ENCODE measurements at regions not wholly inside any gene's neighbourhood (a gene's known extent, or its start where the extent isn't known, plus 50 kb on each side); places are given as distances from the start of the nearest gene placed in this dataset.
"Not testable (repeated sequence)": the region's sequence is repeated elsewhere in the genome, so short reads cannot be mapped to it uniquely, and the experiment has no call there.

- DNase-seq (ENCODE audit: low read depth in 3 of 3) = no peak
Observed at GRCh38 chr2:18078216-18078615, 199.7 kb downstream of the KCNS3 start.

DNA sequence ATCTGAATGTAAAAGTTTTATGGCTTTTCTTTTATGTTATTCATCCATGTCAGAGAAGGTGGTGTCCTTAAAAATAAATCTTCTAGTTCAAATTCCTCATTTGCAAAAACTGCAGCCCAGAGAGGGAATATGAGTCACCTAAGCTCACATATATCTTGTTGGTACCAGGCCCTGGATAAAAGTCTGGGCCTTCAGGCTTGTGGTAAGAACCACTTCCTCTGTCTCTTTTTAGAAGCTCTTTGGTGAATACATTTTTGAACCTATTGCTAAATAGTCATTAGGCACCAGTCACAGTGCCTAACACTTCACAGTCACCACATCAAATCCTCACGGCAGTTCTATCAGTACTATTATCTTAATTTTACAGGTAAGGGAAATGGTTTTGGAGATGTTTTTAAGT, 199.2 kb downstream of the KCNS3 start:
- DNase-seq (ENCODE audit: low read depth in 3 of 3) = no peak

DNA sequence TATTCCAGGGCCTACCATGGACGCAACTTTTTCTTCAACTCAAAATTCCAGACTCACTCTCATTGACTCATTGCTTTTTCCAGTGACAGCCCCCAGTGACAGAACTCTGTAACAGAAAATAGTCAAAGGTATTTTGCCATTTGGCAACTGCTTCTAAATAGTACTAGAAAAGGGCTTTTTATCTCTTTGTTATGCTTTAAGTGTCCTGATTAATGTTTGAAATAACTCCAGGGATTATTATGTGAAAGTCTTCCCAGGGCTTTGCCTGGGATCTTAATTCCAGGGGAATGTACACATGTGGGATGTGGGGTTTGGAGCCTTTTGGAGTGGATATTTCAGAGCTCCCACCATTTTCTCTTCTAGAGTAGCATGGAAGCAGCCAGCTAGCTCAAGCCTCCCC, 198.8 kb downstream of the KCNS3 start:
- DNase-seq (ENCODE audit: low read depth in 3 of 3) = no peak

DNA sequence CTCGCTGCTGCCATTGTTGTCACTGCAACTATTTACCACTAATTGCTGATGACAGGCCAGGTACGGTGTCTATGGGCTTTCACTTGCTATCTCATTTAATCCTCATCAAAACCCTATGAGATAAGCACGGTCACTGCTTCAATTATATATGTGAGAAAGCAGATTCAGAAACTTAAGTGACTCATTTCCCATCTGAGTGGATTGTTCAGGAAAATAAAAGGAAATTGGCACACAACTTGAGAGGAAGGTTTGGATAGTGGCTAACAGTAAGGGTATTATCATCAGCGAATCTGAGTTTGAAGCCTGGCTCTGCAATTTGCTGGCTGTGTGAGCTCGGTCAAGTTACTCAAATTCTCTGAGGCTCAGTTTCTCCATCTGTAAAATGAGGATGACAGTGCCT, 196.0 kb downstream of the KCNS3 start:
- DNase-seq (ENCODE audit: low read depth in 3 of 3) = no peak

DNA sequence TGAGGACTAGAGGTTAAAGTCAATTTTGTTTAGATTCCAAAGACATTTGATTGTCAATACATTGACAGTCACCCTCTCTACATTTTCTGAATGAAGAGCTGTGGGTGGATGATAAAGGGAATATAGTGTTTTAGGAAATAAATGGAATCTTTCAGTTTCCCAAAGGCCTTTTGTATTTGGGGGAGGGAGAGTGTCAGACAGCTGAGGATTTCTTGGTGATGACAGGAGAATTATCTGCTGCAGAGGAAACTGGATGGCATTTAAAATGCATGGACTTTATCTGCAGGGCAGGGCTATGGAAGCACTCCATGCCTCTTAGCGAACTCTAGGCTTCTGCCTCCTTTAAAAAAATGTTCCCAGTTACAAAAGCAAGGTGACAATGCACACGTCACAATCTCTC, 195.1 kb downstream of the KCNS3 start:
- DNase-seq (ENCODE audit: low read depth in 3 of 3) = no peak

DNA sequence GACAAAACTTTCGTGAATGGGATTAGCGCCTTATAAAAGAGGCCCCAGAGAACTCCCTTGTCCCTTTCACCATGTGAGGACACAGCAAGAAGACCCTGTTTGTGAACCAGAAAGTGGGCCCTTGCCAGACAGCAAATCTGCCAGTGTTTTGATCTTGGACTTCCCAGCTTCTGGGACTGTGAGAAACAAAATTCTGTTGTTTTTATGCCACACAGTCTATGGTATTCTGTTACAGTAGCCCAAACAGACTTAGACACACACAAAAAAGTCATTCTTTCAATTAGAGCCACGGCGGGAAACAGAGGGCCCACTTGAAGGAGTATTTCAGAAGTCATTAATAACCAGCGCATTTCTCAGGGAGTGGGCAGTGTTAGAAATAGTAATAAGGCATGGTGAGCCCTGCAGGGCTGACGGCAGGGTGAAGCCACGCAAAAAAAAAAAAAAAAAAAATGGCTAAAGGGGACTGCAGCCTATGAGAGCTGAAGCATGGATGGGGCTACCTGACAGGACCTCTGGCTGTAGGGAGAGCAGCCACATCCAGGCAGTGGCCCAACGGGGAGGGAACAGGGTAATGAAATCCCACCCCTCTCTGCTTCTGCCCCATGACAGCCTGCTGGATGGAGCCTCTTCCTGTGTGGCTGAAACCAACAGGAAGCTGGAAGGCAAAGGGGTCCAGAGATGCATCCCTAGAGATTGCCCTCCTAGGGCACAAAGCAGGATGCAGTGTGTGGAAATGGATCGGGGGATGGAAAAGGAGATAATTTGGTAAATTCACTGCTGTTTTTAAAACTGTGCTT, 189.3 kb downstream of the KCNS3 start:
- no peak for DNase-seq (ENCODE audit: low read depth in 3 of 3)

DNA sequence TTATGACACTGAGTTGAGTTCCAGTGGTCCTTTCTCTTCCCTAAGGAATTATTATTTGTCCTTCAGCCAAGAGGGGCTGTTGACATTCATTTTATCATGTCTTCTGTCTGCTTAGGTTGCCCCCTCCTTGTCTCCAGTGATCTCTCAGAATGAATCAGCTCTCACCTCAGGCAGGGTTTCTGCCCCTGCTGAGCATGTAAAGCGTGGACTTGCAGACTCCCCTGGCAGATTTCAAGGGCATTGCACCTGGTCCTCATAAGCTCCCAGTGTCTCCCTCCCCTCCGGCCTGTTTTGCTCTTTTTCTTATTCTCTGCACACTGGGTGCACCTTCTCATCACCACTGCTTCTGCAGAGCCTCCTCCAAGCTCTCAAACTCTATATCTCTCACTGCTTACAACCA, 188.4 kb downstream of the KCNS3 start:
- no peak for DNase-seq (ENCODE audit: low read depth in 3 of 3)

DNA sequence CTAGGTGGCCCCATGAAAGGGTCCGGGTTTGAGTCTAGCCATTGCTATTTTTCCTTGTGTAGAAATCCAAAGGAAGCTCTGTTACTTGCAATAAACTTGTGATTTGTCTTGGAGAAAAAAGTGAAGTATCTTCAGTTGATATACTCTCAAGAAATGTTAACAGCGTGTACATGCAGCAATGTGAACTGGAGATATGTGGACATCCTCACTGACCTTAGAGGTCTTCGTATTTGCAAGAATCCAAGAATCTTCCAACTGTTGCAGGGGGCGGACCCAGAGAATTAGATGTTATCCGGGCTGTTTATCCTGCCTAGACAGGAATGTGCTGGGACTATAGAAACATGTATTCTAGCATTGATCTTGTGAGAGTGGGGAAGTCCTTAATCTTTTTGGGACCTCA, 187.6 kb downstream of the KCNS3 start:
- DNase-seq (ENCODE audit: low read depth in 3 of 3) = no peak

DNA sequence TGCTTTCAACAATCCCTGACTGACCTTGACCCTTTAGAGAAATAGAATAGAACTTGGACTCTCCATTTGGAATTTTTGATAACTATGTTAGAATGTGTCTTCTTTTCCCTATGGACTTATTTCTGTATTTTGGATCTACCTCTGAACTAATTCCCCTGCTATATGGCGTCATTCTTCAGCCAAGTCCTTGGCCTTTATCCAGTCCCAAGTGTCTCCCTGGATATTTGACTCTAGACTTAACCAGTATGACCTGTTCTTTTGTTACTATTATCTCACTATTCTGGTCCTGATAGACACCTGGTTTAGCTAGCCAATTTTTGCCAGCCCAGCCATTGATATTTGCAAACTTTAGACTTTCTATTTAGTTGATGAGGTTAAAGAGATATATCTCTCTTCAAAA, 186.8 kb downstream of the KCNS3 start:
- DNase-seq (ENCODE audit: low read depth in 3 of 3) = no peak

- no peak for DNase-seq (ENCODE audit: low read depth in 3 of 3)
Observed at GRCh38 chr2:18063826-18064470, 185.5 kb downstream of the KCNS3 start.

- DNase-seq (ENCODE audit: low read depth in 3 of 3) = no peak
Observed at GRCh38 chr2:18062892-18063291, 184.4 kb downstream of the KCNS3 start.

DNA sequence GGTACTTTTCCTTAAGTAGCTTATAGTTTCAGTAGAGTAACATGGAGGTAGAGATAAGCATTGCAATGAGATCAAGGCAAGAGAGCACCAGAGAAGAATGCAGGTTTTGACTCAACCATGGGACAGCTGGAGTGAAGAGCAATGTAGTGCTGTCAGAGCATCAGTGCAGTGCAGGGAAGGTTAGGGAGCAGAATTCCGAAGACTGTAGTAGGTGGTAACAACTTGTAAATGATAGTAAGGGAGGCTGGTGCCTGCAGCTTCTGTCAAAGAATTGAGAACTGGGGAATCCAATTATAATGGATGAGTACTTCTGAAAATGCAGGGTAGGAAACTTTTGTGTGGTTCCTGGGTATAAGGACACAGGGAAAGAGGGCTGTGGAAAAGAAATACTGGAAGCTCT, 183.2 kb downstream of the KCNS3 start:
- no peak for DNase-seq (ENCODE audit: low read depth in 3 of 3)

DNA sequence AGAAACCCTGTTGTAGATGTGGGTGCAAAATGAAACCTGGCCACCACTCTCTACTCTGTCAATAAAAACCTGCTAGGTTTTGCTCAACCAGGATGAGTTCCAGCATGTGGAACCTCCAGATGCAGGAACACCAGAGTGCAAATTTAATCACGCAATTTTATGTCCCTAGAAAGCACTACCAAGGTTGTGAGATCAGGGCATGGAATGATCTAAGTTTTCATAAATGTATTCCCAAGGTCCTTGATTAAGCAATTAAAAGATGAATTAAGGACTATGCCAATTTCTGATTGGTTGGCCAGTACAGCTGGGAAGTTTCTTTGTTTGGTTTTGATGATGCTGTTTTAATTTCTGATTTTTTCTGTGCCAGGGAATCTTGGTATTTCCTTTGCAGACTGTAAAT, 179.2 kb downstream of the KCNS3 start:
- DNase-seq (ENCODE audit: low read depth in 3 of 3) = no peak

- no peak for DNase-seq (ENCODE audit: low read depth in 3 of 3)
Observed at GRCh38 chr2:18055290-18055689, 176.8 kb downstream of the KCNS3 start.

- DNase-seq (ENCODE audit: low read depth in 3 of 3) = no peak
Observed at GRCh38 chr2:18050001-18050400, 171.5 kb downstream of the KCNS3 start.

GRCh38 chr2:18049325-18049724, 170.9 kb downstream of the KCNS3 start:
- no peak for DNase-seq (ENCODE audit: low read depth in 3 of 3)

- no peak for DNase-seq (ENCODE audit: low read depth in 3 of 3)
Observed at GRCh38 chr2:18047896-18048657, 169.6 kb downstream of the KCNS3 start.

DNA sequence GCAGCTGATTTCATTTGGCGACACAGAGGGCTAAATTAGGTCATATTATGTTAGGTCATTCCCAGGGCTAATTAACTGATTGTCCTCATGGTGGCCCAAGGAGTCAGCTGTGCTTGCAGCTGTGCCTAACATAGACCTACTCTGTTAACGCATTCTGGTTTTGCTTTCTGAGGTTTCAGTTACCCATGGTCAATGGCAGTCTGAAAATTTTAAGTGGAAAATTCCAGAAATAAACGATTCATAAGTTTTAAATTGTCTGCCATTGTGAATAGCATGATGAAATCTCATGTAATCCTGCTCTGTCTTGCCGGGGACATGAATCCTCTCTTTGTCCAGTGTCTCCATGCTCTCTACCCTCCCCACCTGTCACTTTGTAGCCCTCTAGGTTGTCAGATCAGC, 168.7 kb downstream of the KCNS3 start:
- no peak for DNase-seq (ENCODE audit: low read depth in 3 of 3)

- DNase-seq (ENCODE audit: low read depth in 3 of 3) = no peak
Observed at GRCh38 chr2:18046558-18047212, 168.2 kb downstream of the KCNS3 start.

DNA sequence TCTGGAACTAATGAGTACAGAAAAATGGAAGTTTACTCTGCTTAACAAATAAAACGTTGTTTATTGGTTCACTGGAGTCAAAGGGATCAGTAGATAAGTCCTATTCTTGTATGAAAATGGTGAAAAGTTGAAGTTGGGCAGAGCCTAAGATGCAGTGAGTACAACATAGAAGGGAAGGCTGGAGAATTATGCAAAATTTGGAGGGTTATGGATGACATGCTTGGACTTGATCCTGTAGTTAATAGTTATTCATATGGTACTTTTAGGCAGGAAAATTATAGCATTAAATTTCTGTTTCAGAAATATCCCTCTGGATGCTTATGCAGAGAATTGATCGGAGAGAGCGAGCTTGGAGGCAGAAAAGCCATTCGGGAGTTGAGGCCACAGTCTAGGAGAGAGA, 167.6 kb downstream of the KCNS3 start:
- DNase-seq (ENCODE audit: low read depth in 3 of 3) = no peak

DNA sequence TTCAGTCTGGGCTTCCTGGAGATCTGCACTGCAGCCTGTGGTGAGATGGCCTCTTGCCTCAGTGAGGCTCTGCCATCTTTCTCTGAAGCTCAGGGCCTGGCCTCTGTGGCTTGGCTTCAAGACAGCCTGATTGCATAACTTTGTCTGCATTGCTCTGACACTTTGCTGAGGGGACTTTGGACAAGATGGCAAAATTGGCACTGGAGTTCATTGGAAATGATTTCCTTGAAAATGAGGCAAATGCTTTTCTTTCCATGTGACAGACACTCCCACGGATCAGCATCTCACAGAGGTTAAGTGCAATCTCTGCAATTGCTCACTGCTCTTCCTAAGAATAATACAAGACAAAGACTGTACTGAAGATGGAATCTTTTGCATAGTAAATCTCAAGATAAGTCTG, 166.8 kb downstream of the KCNS3 start:
- no peak for DNase-seq (ENCODE audit: low read depth in 3 of 3)

GRCh38 chr2:18017381-18017780, 138.9 kb downstream of the KCNS3 start:
- DNase-seq (ENCODE audit: low read depth in 3 of 3) = not testable (repeated sequence)
